Stimulated activated CD4-positive, alpha-beta T cell treated with anti-CD3 and anti-CD28 coated beads, Interleukin-1b, Interleukin-23, amount 100 ng/mL, for 4 hours (primary cell): ENCODE measurements at regions not wholly inside any gene's neighbourhood (a gene's known extent, or its start where the extent isn't known, plus 50 kb on each side); places are given as distances from the start of the nearest gene placed in this dataset.

Experiments
- DNase-seq, 2 donors: peaks; one replicate each; pipeline ENCODE4 v3.0.0-alpha.2; 2020; ENCODE audit warnings: low read depth in 2 of 2

DNA sequence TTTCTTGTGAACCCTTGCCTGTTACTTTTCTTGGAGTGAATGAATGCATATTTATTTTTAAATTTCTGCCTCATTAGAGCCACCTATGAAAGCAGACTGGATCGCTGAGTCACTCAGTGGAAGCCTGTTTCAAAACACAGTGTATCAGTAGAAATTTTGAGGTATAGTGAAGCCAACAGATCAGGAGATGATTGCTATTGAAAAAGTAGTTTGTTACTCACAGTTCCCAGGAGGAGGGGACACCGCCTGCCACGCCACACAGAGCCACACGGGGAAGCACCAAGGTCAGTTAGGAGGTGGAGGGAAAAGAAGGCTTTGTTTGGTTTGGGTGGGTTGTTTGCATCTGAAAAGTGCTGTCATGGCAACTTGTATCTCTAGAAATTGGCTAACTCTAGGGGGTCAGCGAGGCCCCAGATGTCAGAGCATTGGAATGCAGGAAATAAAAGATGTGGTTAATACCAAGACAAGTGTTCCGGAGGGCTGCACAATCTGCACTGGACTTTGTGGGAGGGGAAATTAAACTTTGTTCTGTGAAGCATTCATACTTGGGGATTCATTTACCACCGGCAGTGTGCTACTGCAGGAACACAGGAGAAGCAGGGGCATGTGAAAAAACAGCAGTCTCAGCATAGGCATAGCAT lies 106.4 kb upstream of the SDK1 start:
- no peak for DNase-seq

- DNase-seq, result no peak
Observed at GRCh38 chr7:3195160-3195559, 105.9 kb upstream of the SDK1 start.

GRCh38 chr7:3196629-3197400 lies 104.2 kb upstream of the SDK1 start:
- no peak for DNase-seq

DNA sequence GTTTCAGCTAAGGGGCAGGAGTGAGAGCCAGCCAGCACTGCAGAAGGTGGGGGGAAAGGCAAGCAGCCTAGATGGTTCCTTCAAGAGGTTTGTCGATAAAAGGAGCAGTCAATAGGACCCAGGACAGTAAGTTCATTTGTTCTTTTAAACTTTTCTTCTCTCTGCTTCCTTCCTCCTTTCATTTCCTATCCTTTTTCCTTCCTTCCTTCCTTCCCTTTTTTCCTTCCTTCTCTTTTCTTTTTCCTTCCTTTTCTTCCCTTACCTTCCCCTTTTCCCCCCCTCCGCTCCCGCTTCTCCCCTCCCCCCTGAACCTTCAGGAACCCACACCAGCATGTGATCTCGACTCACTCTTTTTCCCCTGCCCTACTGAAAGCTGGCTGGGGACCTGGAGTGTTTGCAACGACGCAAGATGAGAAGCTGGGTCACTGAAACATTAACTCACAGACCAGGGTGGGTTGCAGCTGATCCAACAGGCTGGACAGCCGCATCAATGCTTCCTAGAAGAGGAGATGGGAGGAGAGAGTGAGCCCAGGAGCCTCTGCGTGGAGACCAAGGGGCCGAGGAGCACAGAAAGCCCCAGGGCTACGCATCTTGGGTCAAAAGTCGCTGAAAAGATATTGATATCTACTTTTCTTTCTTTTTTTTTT lies 103.4 kb upstream of the SDK1 start:
- DNase-seq, result no peak

DNA sequence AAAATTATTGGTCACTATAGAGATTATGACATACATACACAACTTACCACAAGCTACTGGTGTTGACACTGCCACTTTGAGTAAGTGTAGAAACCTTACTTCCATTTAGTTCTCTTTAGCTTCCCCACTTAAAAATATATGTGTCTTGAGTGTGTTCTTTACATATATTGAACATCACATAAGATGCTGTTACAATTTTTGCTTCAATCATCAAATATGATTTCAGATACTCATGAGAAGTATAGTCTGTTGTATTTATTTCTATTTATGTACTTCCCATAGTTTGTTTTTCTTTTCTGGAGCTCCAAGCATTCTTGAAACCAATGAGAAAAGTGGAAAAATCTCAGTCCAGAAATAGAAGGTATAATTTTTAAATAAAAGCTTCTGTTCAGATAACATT lies 102.7 kb upstream of the SDK1 start:
- DNase-seq, result no peak

DNA sequence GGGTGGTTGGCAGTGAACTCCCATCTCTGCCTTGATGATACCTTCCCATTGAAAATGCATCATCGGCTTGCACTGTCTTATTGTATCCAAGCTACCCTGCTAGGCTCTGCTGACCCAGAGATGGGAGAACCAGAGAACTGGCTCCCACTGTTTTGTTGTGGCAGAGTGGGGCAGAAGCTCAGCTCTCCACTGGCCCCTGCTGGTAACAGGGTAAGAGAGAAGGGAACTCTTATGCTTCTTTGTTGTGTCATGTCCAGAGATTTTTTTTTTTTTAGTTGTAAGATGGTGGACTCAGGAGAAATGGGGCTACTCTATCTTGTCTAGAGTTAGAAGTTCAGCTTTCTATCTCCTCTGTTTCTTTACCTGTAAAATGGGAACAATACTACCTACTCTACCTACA lies 100.5 kb upstream of the SDK1 start:
- peak in 1 of 2 donors; percentile 5 for DNase-seq

GRCh38 chr7:3201306-3201705 lies 99.7 kb upstream of the SDK1 start:
- DNase-seq, result no peak

DNA sequence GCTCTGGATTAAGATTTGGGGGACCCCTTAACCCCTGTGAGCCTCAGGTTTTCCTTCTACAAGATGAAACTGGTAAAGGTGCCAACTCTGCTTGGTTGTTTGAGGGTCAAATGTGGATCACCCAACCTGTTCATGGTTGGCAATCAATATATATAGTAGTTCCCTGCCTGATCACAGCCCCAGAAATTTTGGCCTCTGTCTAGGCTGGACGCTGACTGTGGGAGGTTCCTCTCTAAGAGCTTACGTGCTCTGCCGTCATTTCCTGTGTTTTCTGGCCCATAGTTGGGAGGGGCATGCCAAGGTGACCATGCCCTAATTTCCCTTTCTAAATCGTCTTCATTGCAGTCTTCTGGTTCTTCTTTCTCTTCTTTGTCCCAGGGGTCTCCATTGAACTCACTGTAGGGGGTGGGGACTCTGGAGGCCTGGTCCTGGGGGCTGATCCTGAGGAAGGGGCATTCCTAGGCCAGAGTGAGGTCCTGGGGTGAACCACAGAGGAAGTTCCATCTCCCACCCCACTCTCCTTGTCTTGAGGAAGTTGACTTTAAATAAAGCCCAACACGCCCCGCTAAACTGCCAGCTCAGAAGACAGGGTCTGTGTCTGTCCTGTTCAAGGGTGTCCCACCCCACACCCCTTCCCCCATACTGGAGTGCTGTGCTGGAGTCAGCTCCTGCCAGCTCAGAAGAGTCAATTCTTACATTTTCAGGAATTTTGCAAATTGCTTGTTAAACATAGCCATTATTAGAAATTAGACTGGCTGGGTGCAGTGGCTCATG lies 98.9 kb upstream of the SDK1 start:
- DNase-seq, result no peak

- no peak for DNase-seq
Observed at GRCh38 chr7:3204526-3204925, 96.5 kb upstream of the SDK1 start.

- DNase-seq, result no peak
Observed at GRCh38 chr7:3206101-3206500, 95.0 kb upstream of the SDK1 start.

- DNase-seq, result no peak
Observed at GRCh38 chr7:3206771-3207191, 94.3 kb upstream of the SDK1 start.

GRCh38 chr7:3207387-3207902 lies 93.6 kb upstream of the SDK1 start:
- DNase-seq, result no peak

DNA sequence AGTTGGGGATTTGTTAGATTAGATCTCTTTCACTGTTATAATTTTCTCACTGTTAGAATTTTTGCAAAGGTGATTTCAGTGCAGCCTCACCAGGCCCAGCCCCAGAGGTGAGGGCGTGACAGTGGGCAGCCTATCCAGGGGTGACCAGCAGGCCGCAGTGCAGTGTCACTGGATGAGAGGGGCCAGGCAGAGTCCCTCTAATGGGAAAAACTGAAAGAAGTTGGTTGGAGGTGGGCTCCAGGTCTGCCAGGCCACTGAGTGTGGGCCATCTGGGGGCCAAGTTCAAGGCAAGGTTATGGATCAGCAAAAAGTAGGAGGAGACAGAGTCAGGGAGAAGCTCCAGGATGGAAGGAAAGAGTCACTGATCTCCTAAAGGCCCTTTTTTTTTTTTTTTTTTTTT lies 90.5 kb upstream of the SDK1 start:
- no peak for DNase-seq

DNA sequence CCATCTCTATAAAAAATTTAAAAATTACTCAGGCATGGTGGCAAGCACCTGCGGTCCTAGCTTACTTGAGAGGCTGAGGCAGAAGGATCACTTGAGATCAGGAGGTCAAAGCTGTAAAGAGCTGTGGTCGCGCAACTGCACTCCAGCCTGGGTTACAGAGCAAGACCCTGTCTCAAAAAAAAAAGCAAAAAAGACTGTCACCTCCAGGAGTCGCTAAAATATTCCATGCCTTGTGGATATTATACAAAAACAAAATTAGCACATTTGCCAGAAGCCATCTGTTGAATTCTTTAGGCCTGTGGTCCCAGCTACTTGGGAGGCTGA lies 87.0 kb upstream of the SDK1 start:
- DNase-seq, result no peak

- no peak for DNase-seq
Observed at GRCh38 chr7:3215624-3216585, 85.1 kb upstream of the SDK1 start.

DNA sequence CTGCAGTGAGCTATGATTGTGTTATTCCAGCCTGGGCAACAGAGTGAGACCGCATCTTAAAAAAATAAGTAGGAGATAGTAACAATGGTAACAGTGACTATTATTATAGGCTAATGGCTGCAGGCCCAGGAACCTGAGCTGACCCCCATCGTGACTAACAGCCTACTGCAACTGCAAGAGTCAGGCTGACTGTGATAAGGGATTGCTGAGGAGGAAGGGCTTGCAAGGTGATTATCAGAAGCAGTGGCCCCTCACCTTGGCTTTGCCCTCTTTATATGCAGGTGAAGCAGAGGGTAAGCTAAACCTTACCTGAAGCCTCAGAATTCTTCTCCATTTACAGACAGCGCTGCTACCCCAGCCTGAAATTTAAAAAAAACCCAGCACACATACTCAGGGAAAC lies 83.9 kb upstream of the SDK1 start:
- DNase-seq, result no peak

- DNase-seq, result no peak
Observed at GRCh38 chr7:3218411-3219225, 82.4 kb upstream of the SDK1 start.

DNA sequence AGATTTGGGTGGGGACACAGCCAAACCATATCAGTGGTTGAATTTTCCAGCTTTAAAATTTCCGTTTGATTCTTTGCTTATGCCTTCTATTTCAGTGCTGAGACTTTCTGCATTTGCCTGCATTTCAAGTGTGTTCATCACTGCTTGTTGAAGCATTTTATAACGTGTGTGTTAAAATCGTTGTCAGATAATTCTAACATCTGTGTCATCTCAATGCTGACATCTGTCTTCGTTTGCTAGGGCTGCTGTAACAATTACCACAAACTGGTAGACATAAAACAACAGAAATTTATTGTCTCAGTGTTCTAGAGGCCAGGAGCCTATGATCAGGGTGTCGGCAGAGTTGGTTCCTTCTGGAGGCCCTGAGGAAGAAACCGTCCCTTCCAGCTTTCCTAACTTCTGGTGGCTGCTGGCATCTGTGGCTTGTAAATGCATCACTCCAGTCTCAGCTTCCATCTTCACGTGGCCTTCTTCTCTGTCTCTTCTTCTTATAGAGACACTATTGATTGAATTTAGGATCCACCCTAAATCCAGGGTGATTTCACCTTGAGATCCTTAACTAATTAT lies 71.1 kb upstream of the SDK1 start:
- DNase-seq, result no peak

- DNase-seq, result no peak
Observed at GRCh38 chr7:3230908-3231307, 70.1 kb upstream of the SDK1 start.

- no peak for DNase-seq
Observed at GRCh38 chr7:3232228-3232627, 68.8 kb upstream of the SDK1 start.
